PC-3 (cell line): ENCODE measurements at regions not wholly inside any gene's neighbourhood (a gene's known extent, or its start where the extent isn't known, plus 50 kb on each side); places are given as distances from the start of the nearest gene placed in this dataset.

Experiments
- CTCF ChIP-seq: fragments of 300-600 bp; sonication (generic); conservative IDR thresholded peaks from 2 replicates; pipeline ENCODE4 v1.5.1; 2017; ENCODE audit warnings: antibody characterized with exemption, low read depth, mild to moderate bottlenecking, low read length
- EZH2 ChIP-seq: fragments of 300-600 bp; sonication (generic); IDR thresholded peaks from one replicate; pipeline ENCODE4 v1.6.1; 2017; ENCODE audit warnings: antibody characterized with exemption, mild to moderate bottlenecking, low read length; ENCODE audit not compliant: unreplicated experiment
- EZH2phosphoT487 ChIP-seq: fragments of 300-600 bp; sonication (generic); IDR thresholded peaks from 2 replicates; pipeline ENCODE4 v1.6.1; 2018; ENCODE audit warnings: mild to moderate bottlenecking, antibody characterized with exemption, low read length, borderline replicate concordance

GRCh38 chr11:39144351-39145130 is 2314.9 kb downstream of the LRRC4C start:
- TF ChIP-seq CTCF (no peak), EZH2phosphoT487 (no peak), EZH2 (no peak)
